BJ (cell line): ENCODE measurements at regions not wholly inside any gene's neighbourhood (a gene's known extent, or its start where the extent isn't known, plus 50 kb on each side); places are given as distances from the start of the nearest gene placed in this dataset.
"Not testable (repeated sequence)": the region's sequence is repeated elsewhere in the genome, so short reads cannot be mapped to it uniquely, and the experiment has no call there.

Experiments used
- CTCF ChIA-PET: fragments of 350-600 bp; formaldehyde crosslinking; extraction: SDS; loops from one replicate; lab custom pipeline; 2021; ENCODE audit warnings: antibody characterized with exemption, inconsistent platforms; lab: Yijun Ruan, JAX
- POLR2A ChIA-PET: fragments of 300-600 bp; sonication (Branson Sonifier 250); formaldehyde crosslinking; extraction: SDS; loops from one replicate; lab custom pipeline; 2021; ENCODE audit warnings: antibody characterized with exemption; lab: Charles Lee
- DNase-seq: peaks from one replicate; pipeline ENCODE4 v3.0.0-alpha.2; 2011; ENCODE audit warnings: low read depth
- H3K27me3 ChIP-seq: 2 replicates; pipeline ENCODE4 v1.6.0; 2011; ENCODE audit warnings: low read length; ENCODE audit not compliant: control insufficient read depth, insufficient read depth
- H3K36me3 ChIP-seq: 2 replicates; pipeline ENCODE4 v1.5.1; 2011; ENCODE audit warnings: low read length; ENCODE audit not compliant: control insufficient read depth, insufficient read depth
- H3K4me3 ChIP-seq: 2 replicates; pipeline ENCODE4 v1.5.1; 2011; ENCODE audit warnings: low read depth, mild to moderate bottlenecking, control low read depth, low read length
- TF ChIP-seq, protein P1 (sequence below): IDR thresholded peaks from 2 replicates; pipeline ENCODE4 v1.5.1; 2011; ENCODE audit warnings: low read depth, mild to moderate bottlenecking, control low read depth, inconsistent platforms, low read length, moderate library complexity; ENCODE audit not compliant: insufficient read depth

DNA sequence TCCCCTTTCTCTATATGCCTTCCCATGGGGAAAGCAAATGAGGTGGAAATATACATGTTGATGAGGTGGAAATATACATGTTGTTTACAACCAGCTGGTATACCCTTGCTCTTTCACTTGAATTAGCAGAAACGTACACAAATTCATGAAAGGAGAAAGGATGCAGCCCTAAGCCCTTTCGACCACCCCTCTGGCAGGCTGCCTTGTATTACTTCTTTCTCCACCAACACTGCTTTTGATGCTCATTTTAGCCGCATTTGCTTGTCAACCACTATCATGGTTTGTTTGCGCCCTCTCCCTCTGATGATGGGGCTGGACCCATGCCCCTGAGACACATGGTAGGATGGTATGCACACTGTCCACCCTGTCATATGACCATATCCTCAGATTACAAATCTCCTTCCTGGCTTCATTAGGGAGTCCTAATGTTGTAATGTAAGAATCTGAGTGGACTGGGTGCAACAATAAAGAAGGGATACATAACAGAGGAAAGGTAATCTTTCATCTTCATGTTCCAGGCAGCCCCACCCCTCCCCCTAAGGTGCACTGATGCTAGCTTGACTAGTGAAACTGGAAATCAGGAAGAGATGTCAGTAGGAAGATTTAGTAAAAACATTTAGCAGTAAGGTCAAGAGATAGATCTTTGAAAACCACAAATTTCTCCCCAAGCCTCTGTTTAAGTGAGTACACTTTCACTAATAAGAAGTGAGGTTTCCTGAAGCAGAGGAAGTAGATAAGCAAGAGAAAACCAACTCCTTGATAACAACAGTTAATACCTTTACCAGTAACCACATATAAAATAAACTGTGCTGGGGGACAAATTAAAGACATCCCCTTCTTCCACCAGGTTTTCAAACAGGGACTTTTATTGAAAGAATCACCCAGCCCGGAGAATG lies 536.8 kb upstream of the NRP1 start:
- POLR2A ChIA-PET, result no interaction called here
- TF ChIP-seq, protein P1, sequence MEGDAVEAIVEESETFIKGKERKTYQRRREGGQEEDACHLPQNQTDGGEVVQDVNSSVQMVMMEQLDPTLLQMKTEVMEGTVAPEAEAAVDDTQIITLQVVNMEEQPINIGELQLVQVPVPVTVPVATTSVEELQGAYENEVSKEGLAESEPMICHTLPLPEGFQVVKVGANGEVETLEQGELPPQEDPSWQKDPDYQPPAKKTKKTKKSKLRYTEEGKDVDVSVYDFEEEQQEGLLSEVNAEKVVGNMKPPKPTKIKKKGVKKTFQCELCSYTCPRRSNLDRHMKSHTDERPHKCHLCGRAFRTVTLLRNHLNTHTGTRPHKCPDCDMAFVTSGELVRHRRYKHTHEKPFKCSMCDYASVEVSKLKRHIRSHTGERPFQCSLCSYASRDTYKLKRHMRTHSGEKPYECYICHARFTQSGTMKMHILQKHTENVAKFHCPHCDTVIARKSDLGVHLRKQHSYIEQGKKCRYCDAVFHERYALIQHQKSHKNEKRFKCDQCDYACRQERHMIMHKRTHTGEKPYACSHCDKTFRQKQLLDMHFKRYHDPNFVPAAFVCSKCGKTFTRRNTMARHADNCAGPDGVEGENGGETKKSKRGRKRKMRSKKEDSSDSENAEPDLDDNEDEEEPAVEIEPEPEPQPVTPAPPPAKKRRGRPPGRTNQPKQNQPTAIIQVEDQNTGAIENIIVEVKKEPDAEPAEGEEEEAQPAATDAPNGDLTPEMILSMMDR, result no peak
- peaks cover 19% of the 10 kb centered on the region for H3K27me3 ChIP-seq

DNA sequence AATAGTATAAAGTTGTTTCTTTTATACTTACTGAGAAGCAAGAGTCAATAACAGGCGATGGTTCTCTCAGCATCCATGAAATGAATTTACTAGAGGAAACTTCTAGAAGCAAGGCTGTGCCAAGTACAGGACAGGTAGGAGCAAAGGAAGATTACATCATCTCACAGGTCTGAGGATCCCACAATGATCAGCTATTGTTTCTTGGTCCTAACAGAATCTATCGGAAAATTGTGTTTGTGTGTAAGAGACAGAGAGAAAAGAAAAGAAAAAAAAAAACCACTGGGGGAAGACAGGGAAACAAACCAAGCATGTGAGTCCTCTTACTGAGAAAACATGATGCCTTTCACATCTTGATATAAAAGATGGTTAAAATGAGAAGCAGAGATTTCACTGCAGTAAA lies 535.0 kb upstream of the NRP1 start:
- Histone ChIP-seq H3K4me3 (no peak overlapping the region), H3K36me3 (no peaks in the 10 kb centered on the region), H3K27me3 (peaks cover 18% of the 10 kb centered on the region)
- no peak for DNase-seq
- CTCF ChIA-PET, result no interaction called here
- TF ChIP-seq, protein P1, result no peak
- POLR2A ChIA-PET, result no interaction called here

More for the DNA sequence above, 536.8 kb upstream of the NRP1 start:
- Histone ChIP-seq H3K4me3 (no peak overlapping the region), H3K36me3 (no peaks in the 10 kb centered on the region)
- no peak for DNase-seq
- CTCF ChIA-PET, result interaction anchor here (0.8 kb wide), 1 partner anchor 13 kb away, joined by 3 read pairs; no protein-coding TSS in a partner anchor

GRCh38 chr10:33869028-33869427 lies 534.6 kb upstream of the NRP1 start:
- TF ChIP-seq, protein P1, result no peak
- no peaks in the 10 kb centered on the region for H3K36me3 ChIP-seq
- POLR2A ChIA-PET, result no interaction called here
- CTCF ChIA-PET, result interaction anchor here (0.7 kb wide), 1 partner anchor 30 kb away, joined by 6 read pairs; no protein-coding TSS in a partner anchor
- peaks cover 18% of the 10 kb centered on the region for H3K27me3 ChIP-seq
- H3K4me3 ChIP-seq, result no peak overlapping the region
- DNase-seq, result peak; percentile 46

GRCh38 chr10:33867199-33867789 lies 532.8 kb upstream of the NRP1 start:
- H3K4me3 ChIP-seq, POLR2A ChIA-PET, H3K36me3 ChIP-seq, CTCF ChIA-PET, DNase-seq: not testable (repeated sequence)
- H3K27me3 ChIP-seq, result peaks cover 16% of the 10 kb centered on the region

DNA sequence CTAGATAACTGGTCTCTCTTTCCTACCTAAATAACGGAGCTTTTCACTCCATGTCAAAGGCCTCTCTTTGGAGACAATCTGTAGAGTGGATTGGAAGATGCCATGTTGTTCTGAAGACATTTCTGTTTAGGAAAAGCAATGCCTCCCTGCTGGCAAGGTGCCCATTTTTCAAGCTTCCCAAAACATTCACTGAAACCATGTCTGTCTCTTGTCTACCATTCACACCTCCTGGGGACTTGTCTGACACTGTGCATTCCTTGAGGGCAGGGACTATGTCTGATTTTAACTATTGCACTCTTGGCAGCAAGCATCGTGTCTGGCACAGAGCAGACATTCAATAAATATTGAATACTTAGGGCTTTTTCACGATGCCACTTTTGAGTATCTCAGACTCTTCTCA lies 528.9 kb upstream of the NRP1 start:
- Histone ChIP-seq H3K36me3 (no peaks in the 10 kb centered on the region), H3K4me3 (no peak overlapping the region), H3K27me3 (peaks cover 6% of the 10 kb centered on the region)
- DNase-seq, result no peak
- TF ChIP-seq, protein P1, result no peak
- ChIA-PET POLR2A (no interaction called here), CTCF (no interaction called here)
